Lower leg skin (tissue), 3 donors: ENCODE measurements at regions not wholly inside any gene's neighbourhood (a gene's known extent, or its start where the extent isn't known, plus 50 kb on each side); places are given as distances from the start of the nearest gene placed in this dataset.

Experiments
- CTCF ChIP-seq, 3 donors: fragments of 450-650 bp; IDR thresholded peaks; one replicate each; pipeline ENCODE4 v1.5.1; 2016; ENCODE audit warnings: antibody characterized with exemption in 3 of 3, mild to moderate bottlenecking in 3 of 3, moderate library complexity in 2 of 3
- POLR2A ChIP-seq, 2 donors: fragments of 450-650 bp; IDR thresholded peaks; one replicate each; pipeline ENCODE4 v1.6.1; 2016 to 2017; ENCODE audit warnings: antibody characterized with exemption in 2 of 2, mild to moderate bottlenecking in 1 of 2, moderate library complexity in 1 of 2

- TF ChIP-seq CTCF (IDR thresholded peaks at IDR 0.05) (no peak), POLR2A (IDR thresholded peaks at IDR 0.05) (no peak)
Measured at GRCh38 chr1:78833491-78833890, 173.0 kb downstream of the ADGRL4 start.
